ENCODE measurements at regions not wholly inside any gene's neighbourhood (a gene's known extent, or its start where the extent isn't known, plus 50 kb on each side); places are given as distances from the start of the nearest gene placed in this dataset.
"Not testable (repeated sequence)": the region's sequence is repeated elsewhere in the genome, so short reads cannot be mapped to it uniquely, and the experiment has no call there.

DNA sequence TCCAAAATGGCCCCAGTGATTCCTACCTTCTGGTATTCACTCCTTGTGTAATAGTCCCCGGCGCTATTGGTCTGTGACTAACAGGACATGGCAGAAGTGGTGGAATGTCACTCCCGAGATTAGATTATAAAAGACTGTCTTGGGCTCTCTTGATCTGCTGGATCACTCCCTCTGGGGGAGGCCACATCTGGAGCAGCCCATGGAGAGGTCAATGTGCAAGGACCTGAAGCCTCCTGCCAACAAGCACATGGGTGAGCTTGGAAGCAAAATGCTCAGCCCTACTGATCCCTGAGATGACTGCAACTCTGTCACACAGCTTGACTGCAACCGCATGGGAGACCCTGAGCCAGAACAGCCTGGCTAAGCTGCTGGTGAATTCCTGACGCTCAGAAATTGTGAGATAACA is 94.3 kb upstream of the GLI2 start:
- no peak for DNase-seq

DNA sequence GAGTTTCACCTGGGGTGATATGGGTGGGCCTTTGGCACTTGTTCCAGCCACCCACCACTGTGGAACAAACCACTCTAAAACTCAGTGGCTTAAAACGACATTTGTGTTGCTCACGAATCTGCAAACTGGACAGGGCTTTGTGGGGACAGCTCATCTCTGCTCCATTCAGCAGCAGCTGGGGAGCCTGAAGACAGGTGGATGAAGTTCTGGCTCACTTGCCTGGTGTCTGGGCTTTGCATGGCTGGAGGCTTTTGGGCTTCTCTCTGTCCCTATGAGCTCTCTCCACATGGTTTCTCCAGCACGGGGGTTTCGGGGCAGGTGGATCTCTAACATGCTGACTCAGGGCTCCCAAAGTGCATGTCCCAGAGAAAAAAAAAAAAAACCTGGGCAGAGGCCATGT is 93.0 kb upstream of the GLI2 start:
- DNase-seq = no peak

DNA sequence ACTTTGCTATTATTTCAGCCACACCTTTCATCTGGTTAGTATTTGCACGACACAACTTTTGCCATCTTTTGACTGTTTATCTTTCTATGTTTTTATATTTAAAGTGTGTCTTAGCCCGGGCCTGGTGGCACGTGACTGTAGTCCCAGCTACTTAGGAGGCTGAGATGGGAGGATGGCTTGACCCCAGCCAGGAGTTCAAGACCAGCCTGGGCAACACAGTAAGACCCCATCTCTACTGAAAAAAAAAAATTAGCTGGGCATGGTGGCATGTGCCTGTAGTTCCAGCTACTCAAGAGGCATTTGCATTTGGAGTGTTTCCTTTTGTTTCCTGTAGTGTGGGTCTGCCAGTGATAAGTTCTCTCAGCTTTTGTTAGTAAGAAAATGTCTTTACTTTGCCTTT is 88.7 kb upstream of the GLI2 start:
- no peak for DNase-seq

DNA sequence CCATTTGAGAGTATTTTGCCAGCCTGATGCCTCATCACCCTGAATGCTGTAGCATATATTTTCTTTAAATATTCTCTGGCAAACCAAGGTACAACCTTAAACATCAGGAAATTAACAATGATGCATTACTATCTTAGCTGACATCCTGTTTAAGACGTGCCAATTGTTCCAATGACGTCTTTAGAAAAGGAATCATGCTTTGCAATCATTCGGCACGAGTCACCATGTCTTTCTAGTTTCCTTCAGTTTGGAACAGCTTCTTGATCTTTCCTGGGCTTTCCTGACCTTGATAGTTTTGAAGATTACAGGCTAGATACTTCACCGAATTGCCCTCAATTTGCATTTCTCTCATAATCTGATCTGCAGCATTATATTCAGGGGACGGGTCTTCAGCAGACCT is 88.2 kb upstream of the GLI2 start:
- no peak for DNase-seq

DNA sequence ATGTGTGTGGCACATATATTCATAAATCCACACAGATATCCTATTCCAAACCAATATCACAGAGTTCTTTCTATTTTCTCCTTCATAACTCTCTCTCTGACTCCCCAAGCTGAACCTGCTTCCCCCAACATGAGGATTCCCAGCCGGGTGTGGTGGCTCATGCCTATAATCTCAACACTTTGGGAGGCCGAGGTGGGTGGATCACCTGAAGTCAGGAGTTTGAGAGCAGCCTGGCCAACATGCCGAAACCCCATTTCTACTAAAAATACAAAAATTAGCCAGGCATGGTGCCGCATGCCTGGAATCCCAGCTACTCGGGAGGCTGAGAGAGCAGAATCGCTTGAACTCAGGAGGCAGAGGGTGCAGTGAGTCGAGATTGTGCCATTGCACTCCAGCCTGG is 86.3 kb upstream of the GLI2 start:
- not testable (repeated sequence) for DNase-seq

DNA sequence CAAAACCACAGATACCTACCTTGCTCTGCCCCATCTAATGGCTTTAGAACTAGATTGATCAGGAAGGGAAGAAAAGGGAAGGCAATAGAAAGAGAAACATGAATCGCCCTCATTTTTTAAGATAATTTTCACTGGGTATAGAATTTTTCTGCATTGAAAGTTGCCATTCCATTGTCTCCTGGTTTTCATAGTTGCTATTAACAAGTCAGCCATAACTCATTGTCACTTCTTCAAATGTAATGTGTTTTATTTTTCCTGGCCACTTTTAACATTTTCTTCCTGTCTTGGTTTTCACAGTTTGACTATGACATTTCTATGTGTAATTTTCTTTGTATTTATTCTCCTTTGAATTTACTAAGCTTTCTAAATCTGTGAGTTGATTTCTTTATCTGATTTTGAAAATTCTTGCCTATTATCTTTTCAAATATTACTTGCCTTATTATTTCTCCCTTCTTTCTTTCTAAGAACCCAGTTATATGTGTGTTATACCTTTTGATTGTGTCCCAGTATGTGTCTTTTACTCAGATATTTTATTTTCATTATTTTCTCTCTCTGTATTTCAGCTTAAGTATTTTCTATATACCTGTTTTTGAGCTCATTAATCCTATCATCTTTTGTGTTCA is 85.5 kb upstream of the GLI2 start:
- DNase-seq = no peak

DNA sequence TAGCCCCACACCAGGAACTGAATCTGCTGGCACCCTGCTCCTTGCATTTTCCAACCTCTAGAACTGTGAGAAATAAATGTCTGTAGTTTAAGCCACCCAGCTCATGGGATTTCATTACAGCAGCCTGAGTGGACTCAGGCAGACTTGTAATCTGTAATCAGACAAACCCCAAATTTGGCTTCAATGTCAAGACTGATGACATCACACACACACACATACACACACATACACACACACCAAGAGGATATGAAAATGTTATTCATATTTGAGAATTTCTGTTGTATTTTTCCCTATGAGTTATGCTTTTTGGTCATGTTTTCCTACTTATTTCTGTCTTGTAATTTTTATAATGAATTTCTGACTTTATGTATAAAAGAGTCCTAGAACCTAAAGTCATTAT is 83.8 kb upstream of the GLI2 start:
- DNase-seq = no peak

DNA sequence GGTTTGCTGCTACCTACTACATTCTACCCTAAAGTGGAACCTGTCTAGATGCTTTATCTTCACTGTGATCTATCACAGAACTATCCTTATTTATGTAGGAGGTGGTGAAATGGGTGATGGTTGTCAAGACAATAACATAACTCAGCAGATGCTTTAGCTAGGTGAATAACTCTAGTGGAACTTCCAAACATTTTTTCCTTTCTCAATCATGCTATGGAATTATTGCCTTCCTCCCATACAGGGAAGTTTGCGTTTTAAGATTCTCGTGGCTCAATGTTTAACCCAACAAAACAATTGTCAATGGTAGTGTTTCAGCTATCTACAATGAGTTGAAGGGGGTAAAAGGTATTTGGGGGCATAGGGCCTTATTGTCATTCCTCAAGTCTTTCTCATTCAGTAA is 82.6 kb upstream of the GLI2 start:
- DNase-seq = no peak

DNA sequence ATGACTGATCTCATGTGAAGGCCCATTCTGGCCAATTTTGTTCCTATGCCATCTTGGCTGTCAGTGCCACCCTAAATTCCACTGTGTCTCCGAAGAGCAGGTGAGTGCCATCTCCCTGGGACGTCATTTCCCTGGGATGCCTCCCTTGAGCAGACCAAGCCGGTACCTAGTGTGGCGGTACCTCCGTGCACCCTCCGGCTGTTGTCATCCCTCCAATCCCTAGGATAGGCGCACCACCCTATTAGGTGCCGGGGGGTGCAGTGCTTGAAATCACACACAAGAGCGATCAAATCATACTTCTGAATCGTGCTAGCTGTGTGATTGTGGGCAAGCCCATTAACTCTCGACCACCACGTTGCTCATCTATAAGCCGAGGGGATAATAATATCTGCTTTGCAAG is 81.8 kb upstream of the GLI2 start:
- no peak for DNase-seq

DNA sequence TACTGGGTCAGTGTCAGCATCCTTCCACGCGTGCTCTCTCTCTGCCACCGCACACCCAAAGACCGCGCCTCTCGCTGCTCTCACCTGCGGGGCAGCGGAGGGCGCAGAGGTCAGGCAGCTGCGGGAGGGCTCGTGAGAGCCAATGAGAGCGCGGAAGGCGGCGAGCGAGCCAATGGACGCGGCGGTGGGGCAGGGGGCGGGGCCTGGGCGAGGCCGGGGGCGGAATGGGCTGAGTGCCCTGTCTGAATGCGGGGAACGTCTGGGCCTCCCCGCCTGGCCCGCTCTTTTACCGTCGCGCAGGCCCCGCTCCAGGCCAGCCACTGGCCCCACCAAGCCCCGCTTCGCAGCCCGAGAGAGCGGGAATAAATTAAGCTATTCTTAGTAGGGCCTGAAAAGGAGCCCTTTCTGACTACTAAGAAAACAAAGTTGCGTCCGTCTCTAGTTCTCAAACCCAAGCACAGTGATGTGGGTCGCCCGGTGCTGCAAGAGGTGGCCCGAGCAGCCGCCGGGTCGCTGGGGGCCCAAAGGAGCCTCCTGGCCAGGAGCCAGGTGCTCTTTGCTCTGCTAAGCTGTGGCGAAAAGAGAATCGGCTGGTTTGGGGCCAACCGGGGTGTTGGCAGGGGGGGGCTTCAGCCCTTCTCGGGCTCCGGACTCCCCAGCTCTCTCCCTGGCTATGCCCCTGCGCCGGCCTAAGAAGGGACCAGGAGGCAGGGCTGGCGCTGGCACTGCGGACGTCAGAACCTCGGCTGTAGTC is 81.1 kb upstream of the GLI2 start:
- no peak for DNase-seq

DNA sequence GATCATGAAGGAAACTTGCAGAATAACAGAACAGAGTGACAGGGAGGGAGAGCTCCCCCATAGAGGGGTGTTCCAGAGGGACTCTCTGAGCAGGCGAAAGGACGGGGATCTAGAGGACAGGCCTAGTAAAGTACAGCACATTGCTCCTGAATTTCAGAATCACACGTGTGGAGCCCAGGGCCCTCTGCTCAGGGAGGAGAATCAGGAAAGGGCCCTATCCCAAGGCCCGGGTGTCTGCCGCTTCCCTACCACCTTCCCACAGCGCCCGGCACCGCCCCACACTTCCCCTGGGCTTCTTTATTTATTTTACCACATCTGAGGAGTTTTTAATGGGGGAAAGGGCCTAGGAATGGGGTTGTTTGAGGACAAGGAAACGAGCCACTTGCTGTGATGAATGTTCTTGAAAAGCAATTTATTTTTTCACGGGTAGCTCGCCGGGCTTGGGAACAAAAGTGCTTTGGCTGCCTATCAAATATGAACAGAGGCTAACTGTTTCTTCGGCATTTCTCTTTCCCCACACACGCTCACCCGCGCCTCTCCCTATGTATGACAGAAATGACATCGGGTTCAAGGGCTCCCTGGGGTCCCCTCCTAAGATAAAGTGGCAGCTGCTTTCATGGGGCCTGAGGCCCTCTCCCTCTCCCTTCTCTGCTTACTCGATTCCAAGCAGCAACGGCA is 79.3 kb upstream of the GLI2 start:
- DNase-seq = no peak

DNA sequence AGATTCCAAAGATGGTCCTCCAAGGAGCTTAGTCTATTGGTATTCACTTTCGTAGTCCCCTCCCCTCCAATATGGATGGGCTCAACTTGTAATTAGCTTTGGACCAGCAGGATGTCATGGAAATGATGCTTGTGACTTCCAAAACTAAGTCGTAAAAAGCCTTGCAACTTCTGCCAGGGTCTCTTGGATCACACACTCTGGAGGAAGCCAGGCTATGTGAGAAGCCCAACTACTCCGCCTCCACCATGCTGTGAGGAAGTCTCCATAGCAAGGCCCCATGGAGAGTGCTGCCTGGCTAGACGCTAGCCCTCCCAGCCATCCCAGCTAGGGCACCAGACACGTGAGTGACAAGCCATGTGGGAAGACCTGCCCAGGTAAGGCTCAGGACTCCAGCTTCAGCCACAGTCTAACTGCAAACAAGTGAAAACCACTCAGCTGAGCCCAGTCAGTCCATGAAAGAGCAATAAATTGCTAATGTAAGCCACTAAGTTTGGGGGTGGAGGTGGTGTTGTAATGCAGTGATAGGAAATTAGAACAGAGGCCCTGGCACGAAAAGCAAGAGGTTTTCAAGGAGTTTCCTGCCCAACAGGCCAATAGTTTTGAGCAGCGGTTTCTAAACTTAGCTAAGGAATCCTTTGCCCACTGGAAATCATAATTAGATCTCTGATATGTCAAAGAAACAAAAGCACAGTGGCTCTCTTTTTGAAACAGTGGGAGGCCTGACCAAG is 77.5 kb upstream of the GLI2 start:
- DNase-seq = no peak

DNA sequence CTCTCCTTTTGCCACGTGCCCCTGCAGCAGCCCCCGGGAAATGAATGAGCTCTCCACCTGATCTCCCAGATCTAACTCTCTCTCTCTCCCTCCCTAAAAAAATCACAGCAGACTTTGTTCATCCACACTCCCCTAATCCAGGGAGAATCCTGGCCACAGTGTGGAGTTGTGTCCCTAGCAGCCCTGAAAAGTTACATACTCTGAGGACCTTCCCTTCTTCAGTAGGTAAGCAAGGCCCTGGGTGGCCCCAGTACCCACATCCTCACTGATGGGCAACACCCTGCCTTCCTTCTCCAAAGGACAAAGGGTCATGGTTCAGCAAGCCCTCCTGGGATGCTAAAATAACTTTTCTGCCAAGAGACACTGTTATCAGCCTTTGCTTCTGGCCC is 76.9 kb upstream of the GLI2 start:
- DNase-seq = no peak

DNA sequence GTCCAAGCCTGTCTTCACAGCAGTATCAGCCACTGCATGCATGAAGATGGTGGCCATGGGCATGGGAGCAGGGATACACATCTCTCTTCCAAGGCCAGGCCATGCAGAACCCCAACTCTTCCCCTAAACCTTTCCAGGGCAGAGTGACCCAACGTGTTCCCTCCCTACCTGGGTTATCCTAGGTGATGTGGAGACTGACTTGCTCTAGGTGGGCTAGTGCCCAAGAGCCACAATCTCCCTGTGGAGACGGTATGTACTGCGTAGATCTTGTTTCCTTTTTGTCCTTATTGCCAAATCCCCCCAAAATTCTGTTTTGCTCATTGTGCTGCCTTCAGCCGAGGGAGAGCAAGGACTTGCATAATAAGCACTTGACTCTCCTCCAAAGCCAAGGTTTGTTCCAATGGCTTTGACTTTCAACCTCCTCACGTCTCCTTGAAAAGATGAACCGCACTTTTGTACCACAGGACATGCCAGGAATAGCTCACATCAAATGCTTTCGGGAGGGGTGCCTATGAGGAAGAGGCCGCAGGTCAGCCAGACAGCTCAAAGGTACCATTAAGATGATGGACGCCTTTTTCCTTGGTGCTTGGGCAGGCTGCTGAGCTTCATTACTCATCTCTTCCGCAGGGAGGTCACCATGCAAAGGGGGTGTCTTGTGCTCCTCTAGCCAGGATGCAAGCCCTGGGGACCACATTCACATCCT is 76.2 kb upstream of the GLI2 start:
- no peak for DNase-seq

DNA sequence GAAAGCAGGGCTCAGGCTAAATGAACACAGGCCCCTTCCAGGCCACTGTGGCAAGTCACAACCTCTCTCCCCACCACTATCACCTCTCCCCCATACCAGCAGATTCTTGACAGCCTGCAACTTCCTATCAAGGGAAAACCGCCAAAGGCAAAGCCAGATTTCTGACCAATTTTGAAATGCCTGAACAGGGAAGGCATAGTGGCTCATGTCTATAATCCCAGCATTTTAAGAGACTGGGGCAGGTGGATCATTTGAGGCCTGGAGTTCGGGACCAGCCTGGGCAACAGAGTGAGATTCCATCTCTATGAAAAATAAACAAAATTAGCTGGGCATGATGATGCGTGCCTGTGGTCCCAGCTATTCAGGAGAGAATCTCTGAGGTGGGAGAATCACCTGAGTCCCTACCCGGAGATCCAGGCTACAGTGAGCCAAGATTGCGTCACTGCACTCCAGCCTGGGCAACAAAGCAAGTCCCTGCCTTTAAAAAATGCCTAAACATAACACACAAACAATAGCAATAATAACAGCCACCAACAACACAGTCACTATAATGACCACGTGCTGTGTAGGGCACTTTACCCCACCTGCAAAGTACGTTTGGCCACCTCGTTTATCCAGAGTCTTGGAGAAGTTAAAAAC is 75.5 kb upstream of the GLI2 start:
- DNase-seq = no peak

DNA sequence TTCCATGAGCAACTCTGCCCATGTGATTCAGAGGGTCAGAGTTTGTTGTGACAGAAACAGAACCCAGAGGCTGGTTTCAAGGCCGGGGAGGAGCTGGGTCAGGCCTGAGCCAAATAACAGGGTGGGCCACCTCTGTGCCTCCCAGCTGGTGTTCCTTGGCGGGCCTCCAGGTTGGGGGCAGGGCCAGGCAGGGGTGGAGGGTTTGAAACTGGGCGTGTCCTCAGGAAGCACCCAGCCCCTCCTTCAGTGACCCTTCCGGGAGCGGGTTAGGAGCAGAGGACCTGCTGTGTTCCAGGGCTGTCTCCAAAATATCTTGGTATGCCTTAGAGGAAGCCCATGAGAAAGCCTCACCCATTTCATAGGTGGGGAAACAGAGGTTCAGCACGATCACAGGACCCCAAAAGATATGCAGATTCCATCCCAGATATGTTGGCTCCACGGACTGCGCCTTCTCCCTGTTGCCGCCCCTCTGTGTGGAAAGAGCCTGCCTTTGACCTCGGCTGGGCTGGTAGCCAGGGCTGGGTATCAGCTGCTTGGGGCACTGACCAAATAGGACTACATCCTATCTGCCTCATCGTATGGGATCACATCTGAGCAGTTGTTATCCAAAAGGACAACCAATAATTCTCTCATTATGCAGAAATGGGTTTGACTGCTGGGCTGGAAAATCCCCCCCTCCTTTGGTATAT is 74.8 kb upstream of the GLI2 start:
- DNase-seq = no peak

DNA sequence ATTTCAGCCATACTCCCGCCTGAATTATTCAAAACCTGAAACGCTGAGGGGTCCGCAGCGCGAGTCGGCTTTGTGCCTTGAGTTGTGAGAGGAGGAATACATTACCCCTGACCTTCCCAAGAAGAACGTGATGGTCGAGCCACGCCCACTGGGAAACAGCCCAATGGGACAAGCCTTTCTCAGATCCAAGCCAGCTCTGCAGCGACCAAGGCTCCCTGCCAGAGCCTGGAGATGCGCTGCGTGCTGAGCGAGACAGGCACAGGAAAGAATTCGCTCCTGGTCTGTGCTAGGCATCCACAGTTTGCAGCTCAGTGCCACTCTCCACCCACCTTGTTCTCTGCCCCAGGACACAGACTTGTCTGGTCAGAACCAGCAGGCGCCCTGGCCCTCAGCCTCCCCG is 74.1 kb upstream of the GLI2 start:
- DNase-seq = no peak

DNA sequence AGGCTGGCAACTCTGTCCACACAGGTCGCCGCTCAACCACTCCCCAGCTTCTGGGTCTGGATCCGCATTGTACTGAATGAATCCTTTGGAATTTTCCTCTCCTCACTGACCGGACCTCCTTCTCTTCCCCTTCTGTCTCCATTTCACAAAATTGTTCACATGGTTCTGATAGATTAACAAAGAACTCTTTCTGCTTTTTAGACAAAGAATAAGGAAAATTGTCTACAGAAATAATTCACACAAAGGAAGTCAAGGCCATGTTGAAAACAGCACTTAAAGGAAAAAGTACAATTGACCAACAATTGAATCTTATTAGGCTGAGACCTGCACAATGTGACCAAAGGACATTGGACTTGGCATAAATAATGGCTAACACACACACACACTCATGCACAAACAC is 73.6 kb upstream of the GLI2 start:
- no peak for DNase-seq

DNA sequence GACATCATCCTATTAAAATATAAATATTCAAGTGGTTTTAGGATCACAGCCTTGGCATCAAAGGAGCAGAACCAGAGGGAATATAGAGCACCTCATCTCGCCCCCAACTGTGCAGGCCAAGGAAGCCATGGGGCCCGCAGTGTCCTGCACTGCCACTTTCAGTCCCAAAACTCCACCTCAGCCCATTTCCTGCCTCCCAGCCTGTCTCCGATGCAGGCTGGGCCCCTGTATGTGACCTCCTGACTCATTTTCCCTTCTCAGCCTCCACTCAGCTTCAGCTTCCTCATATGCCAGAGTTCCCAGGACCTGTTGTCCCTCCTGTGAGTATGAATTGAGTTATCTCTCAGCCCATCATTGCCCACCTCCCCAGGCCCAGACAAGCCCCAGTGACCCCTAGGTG is 72.9 kb upstream of the GLI2 start:
- DNase-seq = no peak

DNA sequence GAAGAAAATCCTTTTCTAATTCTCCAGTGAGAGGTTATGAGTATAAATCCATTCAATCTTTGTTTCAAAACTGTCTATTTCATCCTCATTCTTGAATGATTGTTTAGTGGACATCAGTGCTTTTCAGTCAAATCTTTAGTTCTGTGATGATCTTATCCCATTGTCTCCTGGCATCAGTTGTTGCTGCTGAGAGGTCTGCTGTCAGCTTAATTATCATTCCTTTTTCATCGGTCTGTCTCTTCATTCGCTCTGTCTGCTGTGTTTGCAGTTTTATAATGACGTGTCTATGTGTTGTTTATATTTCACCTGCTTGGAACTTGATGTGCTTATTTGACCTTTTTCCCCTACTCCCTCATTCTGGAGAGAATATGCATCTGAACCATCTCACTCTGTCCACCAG is 69.2 kb upstream of the GLI2 start:
- no peak for DNase-seq

DNA sequence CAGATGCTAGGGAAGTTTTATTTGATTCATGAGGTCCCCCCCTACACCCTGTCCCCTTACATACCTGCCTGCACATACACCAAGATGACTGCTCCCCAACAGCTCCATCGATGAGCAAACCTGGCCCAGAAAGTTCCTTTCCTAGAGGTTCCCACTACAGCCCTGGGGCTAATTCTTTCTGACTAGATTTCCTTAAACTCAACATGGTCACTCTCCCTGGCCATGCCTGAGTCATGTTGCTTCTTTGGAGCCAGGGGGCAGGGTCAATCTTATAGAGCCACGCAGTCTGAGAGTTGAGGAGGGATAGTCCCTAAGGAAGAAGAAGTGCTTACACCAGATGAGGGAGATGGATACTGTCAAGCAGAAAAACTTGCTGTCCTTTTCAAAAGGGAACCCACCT is 67.7 kb upstream of the GLI2 start:
- no peak for DNase-seq

Measured in NCI-H1048 (cell line).